Sigmoid colon (tissue), 4 donors: ENCODE measurements at regions not wholly inside any gene's neighbourhood (a gene's known extent, or its start where the extent isn't known, plus 50 kb on each side); places are given as distances from the start of the nearest gene placed in this dataset.

Experiments used
- CTCF ChIP-seq, 4 experiments: fragments of 450-650 bp in 3 of 4; fragments of 200-600 bp in 1 of 4; IDR thresholded peaks; one replicate each; pipeline ENCODE4 v1.5.1; 2016 to 2019; ENCODE audit warnings: antibody characterized with exemption in 4 of 4, mild to moderate bottlenecking in 3 of 4, moderate library complexity in 2 of 4
- EP300 ChIP-seq, 4 donors: sonication (generic); formaldehyde crosslinking; IDR thresholded peaks; one replicate each; pipeline ENCODE4 v1.6.1; 2017; ENCODE audit warnings: antibody characterized with exemption in 4 of 4

GRCh38 chr3:8303466-8303865 lies 198.2 kb upstream of the LMCD1 start:
- TF ChIP-seq CTCF (IDR thresholded peaks at IDR 0.05) (no peak), EP300 (IDR thresholded peaks at IDR 0.05) (no peak)
